Activated CD4-positive, alpha-beta T cell treated with anti-CD3 and anti-CD28 coated beads, Interleukin-2, amount 50 U/mL, for 24 hours (primary cell): ENCODE measurements at regions not wholly inside any gene's neighbourhood (a gene's known extent, or its start where the extent isn't known, plus 50 kb on each side); places are given as distances from the start of the nearest gene placed in this dataset.

Experiments
- DNase-seq, 2 donors: peaks; one replicate each; pipeline ENCODE4 v3.0.0-alpha.2; 2020; ENCODE audit warnings: low read depth in 1 of 2, low spot score in 1 of 2

GRCh38 chr15:46616033-46616432 lies 981.2 kb downstream of the SQOR start:
- DNase-seq = no peak

GRCh38 chr15:46617507-46617906 lies 982.7 kb downstream of the SQOR start:
- no peak for DNase-seq

GRCh38 chr15:46618984-46619383 lies 984.2 kb downstream of the SQOR start:
- DNase-seq = no peak

- no peak for DNase-seq
Measured at GRCh38 chr15:46620392-46621013, 985.7 kb downstream of the SQOR start.

DNA sequence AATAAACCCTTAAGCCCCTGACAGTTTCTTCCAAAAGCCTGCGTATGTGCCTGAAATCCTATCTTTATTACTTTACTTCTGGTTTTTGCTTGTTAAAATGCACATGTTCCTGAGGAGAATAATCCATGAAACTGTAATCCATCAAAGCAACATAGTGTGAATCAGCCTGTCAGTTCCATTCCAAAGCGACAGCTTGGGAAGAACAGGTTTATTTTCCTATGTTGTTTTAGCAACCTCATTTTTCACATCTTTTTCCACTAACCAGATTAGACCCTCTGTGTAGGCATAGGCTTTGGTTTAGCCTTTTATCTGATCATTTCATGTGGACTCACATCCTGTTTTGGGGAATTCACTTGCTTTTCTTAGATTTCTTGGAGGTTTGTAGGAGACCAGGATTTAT lies 988.0 kb downstream of the SQOR start:
- DNase-seq = no peak

GRCh38 chr15:46636206-46636605 lies 1001.4 kb downstream of the SQOR start:
- no peak for DNase-seq

DNA sequence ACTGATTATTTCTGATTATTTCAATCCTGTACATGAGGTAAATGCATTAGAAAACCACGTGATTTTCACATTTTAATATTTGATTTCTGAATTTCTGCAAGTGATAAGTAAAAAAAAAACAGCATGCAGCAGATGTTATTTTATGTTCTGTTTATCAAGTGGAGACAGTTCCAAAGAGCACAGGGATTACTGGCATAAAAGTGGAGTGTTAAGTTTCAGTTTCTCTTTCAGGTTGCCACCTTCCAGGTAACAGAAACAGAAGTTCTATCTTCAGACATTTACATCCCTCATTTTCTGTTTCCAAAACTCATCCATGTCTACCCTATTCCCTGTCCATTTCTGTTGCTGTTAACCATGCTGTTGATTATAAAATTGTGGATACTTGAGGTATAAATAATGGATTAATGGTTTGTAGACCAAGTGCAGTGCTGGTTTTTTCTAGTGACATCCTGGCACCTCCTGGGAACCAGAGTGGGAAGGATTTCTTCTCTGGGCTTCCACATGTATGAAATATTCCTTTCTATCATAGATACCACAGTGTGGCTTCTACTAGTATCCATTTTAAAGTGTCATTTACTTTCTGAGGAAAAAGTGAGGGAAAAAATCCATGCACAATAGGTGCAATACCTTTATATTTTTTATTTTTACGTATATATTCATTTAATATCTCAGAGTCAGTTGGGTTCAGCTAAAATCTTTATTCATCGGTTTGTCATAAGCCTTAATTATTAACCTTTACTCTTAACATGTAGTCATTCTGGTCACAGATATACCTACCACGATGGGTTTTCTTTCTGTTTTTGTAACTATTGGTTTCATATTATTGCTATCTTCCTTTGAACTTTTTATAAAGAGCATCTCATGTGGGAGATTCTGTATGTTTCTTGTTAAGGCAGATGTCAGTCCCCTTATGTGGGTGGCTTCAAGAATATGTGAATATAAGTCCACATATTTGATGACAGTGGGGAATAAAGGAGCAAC lies 1010.0 kb downstream of the SQOR start:
- no peak for DNase-seq

DNA sequence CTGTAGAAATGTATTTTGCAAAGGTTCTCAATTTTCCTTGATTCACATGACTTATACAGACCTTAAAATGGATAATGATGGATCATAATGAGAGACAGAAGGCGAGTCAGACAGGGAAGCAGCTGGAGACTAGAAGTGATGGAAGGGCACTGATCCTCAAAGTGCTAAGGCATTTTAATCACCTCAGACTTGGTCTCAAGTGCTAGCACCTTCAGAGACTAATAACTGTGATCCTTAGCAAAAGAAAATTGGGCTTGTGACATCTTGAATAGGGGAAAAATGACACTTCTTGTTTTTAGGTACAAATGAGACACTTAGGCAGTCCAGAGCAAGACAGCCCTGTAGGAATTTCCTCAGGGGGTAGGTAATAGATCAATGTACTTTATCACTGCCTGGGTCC lies 1011.7 kb downstream of the SQOR start:
- DNase-seq = no peak

- DNase-seq = no peak
Measured at GRCh38 chr15:46647046-46647445, 1012.2 kb downstream of the SQOR start.

GRCh38 chr15:46652266-46652665 lies 1017.4 kb downstream of the SQOR start:
- DNase-seq = no peak

DNA sequence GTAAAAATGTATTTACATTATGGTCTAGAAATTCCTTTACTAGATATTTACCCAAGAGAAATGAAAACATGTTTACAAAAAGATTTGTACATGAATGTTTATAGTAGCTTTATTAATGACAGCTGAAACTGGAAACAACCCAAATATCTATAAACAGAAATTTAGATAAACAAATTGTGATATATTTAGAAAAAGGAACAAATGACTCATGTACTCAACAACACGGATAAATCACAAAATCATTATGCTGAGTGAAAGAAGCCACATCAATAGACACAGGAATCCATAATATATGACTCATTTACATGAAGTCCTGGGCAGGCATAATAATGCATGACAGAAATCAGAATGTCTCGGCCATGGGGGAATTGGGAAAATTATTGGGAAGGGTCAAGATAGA lies 1020.2 kb downstream of the SQOR start:
- DNase-seq = no peak

DNA sequence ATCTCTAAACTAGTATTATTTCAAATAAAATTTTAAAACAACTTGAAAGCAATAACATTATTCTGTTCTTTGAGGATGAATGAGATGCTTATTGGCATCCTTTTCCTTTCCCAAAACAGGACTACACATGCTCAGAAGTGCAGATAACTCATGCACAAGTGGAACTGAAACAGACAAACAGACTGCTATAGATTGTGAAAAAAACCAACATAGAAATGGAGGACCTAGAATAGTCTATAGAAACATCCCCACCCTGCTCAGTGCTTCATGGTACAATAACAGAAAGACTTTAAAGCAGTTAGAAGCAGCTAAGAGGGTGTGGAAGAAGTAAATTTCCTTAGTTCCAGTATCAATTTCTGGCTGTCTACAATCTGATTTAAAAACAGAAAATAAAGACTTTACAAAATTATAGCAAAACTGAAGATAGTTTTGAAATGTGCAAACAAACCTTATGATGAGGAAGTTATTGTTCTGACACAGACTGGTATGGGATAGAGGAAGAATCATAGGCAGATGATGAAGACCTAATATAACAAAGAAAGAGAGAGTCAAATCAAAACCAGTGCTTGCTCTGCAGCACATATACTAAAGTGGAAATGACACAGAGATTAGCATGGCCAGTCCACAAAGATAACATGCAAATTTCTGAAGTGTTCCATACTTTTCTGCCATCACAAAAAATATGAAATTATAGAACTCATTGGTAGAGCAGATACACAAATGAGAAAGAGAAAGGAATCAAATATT lies 1025.4 kb downstream of the SQOR start:
- DNase-seq = no peak

DNA sequence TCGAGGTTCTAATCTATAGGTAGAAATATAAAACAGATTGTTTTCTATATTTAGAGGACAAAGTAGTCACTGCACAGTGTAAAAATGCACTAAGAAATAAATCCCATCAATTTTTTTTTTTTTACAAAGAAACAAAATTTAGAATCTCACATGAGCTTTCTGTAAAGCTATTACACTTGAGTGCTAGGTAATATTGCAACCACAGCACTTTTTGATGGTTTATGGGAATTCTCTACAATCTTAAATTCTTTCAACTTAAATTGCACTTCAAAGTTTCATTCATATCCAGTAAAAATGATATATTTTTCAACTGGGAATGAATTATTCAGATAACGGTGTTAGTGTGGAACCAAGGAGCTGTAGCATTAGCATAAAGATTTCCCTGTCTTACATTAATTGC lies 1035.4 kb downstream of the SQOR start:
- no peak for DNase-seq

DNA sequence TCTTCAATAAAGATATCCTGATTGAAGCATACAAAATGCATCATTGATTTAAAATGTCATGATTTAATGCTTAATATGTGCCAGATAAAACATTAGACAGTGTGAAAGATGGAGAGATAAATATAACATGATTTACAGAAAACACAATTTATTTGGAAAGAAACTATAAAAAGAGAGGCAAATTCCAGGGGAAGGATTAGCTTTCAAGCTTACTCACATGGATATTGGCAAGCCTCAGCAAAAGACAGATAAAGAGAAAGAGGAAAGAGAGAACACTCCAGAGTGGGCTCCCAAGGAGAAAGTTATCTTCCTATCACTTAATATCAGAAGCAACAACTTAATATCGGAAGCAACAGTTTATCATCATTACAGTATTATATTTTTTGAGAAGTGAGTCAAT lies 1036.5 kb downstream of the SQOR start:
- no peak for DNase-seq

GRCh38 chr15:46672041-46672440 lies 1037.2 kb downstream of the SQOR start:
- no peak for DNase-seq

- no peak for DNase-seq
Measured at GRCh38 chr15:46676233-46677206, 1040.8 kb upstream of the SEMA6D start.

DNA sequence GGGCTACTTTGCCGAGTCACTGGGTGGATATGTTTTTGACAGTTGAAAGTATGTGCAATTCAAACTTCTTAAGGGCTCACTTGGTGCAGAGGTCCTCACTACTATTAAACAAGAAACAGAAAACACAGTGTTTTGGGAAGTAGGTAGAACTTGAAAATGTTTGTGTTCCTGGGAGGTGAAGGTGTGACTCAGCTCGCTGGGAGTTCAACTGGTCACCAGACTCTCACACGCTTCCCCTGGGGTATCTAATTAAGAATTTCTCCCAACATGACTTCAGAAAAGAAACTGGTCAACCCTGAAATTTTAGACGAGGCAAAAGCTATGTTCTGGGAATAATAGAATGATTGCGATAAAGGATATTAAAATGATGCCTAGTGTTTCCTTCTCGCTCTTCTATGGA lies 1039.8 kb upstream of the SEMA6D start:
- DNase-seq = no peak

DNA sequence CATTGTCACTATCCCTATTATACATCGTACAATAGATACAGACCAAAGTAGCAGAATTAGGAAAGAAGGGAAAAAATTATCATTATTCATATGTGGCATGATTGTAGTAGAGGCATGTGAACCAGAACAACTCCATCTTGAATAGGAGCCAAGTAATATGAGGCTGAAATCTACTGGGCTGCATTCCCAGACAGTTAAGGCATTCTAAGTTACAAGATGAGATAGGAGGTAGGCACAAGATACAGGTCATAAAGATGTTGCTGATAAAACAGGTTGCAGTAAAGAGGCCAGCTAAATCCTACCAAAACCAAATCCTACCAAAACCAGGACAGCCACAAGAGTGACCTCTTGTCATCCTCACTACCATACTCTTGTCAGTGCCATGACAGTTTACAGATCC lies 1035.4 kb upstream of the SEMA6D start:
- no peak for DNase-seq

DNA sequence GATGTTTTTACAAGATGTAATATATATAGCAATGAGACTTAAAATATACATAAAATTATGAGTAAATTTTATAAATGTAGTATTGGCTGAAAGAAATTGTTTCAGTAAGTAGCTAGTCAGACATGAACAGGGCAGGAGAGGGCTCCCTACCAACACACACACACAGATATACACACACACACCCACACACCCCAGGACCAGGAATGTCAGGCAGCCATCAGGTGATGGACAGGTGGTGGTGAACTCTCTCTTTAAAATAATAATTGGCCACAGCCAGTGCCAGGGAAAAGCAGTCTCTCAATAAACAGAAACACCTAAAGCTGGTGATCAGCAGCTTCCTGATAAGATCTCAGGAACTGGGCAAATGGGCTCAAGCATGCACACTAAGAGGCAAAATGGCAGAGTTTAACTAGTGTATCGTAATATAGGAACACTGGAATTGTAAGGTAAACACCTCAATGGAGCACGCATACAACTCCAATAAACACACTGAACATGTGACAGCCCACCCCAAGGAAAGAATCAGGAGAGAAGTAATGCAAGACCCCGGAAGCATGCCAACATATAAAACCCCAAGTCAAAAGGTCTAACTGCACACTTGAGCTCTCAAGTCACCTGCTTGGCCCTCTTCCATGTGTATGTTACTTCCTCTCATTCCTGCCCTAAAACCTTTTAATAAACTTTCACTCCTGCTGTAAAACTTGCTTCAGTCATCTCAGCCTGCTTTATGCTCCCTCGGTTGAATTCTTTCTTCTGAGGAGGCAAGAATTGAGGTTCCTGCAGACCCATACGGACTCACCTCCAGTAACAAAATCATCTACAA lies 1034.1 kb upstream of the SEMA6D start:
- DNase-seq = no peak

- no peak for DNase-seq
Measured at GRCh38 chr15:46685096-46685495, 1032.2 kb upstream of the SEMA6D start.
